ENCODE measurements at regions not wholly inside any gene's neighbourhood (a gene's known extent, or its start where the extent isn't known, plus 50 kb on each side); places are given as distances from the start of the nearest gene placed in this dataset.

GRCh38 chr18:45408218-45408617, 207.1 kb upstream of the SLC14A2 start:
- H3K27me3 ChIP-seq (ENCODE audit: control insufficient read depth, insufficient read depth, low read length) = peaks cover 2% of the 10 kb centered on the region; the same call in 1 of the 2 replicates
- no peak overlapping the region for H3K23ac ChIP-seq (ENCODE audit: low read depth, low read length)
- in situ Hi-C loops (cut with MboI; ENCODE audit: low sequenced_read_pairs) = no loop called here
- H3K9me3 ChIP-seq (ENCODE audit: control insufficient read depth, insufficient read depth, low read length) = no peaks in the 10 kb centered on the region
- no peak overlapping the region for H2BK5ac ChIP-seq (ENCODE audit: low read depth, low read length, poor library complexity, severe bottlenecking)
- H4K91ac ChIP-seq (ENCODE audit: insufficient read depth, low read depth, low read length) = no peak overlapping the region
- H2BK20ac ChIP-seq (ENCODE audit: low read depth, low read length) = no peak overlapping the region
- H3K14ac ChIP-seq (replicated peaks; ENCODE audit: low read depth, low read length) = no peak overlapping the region
- no peak overlapping the region for H3K18ac ChIP-seq (ENCODE audit: low read depth, low read length)
- H3K9ac ChIP-seq (ENCODE audit: low read depth, low read length) = no peak overlapping the region
- no peaks in the 10 kb centered on the region for H3K9me1 ChIP-seq (ENCODE audit: insufficient read depth, low read length)
- H3K4me2 ChIP-seq (ENCODE audit: low read depth, low read length) = no peak overlapping the region
- H2AK9ac ChIP-seq (replicated peaks; ENCODE audit: low read depth, low read length, poor library complexity) = no peak overlapping the region
- H2AK5ac ChIP-seq (ENCODE audit: low read depth, low read length) = no peak overlapping the region
- no peaks in the 10 kb centered on the region for H3K4me1 ChIP-seq (ENCODE audit: control insufficient read depth, insufficient read depth, low read length)
- no peak overlapping the region for H2BK15ac ChIP-seq (ENCODE audit: low read depth, low read length)
- WGBS, 2 experiments (ENCODE audit: extremely low coverage in 2 of 2, insufficient read length in 1 of 2) = no CpG with 5 or more reads among the region's 1 CpG
- H3K27ac ChIP-seq (ENCODE audit: insufficient read depth, low read length) = no peak overlapping the region
- dilution Hi-C loops (cut with HindIII; ENCODE audit: low sequenced_read_pairs, unreplicated experiment) = no loop called here
- no peak overlapping the region for H3K56ac ChIP-seq (ENCODE audit: extremely low read depth, insufficient read depth, low read length)
- no peaks in the 10 kb centered on the region for H3K36me3 ChIP-seq (ENCODE audit: control insufficient read depth, insufficient read depth, low read length)
- DNase-seq = no peak
- ATAC-seq (ENCODE audit: low read depth) = no peak
- H3K79me1 ChIP-seq (ENCODE audit: low read depth in 1 of 2, low read length in 2 of 2) = no peaks in the 10 kb centered on the region
- no peak overlapping the region for H3K4me3 ChIP-seq (ENCODE audit: insufficient read depth, low read depth, low read length)
- TF ChIP-seq RFX5 (IDR thresholded peaks at IDR 0.05; ENCODE audit: low read depth, low read length) = no peak
- TF ChIP-seq CTCF (conservative IDR thresholded peaks at IDR 0.05; ENCODE audit: low read depth, low read length) = no peak
- TF ChIP-seq MAFK (IDR thresholded peaks at IDR 0.05; ENCODE audit: low read depth, low read length) = no peak
- no peak for TF ChIP-seq ELK1 (IDR thresholded peaks at IDR 0.05; ENCODE audit: borderline replicate concordance, low read depth, low read length)
- TF ChIP-seq RAD21 (IDR thresholded peaks at IDR 0.05; ENCODE audit: low read length) = no peak
- no peak for TF ChIP-seq CEBPB (IDR thresholded peaks at IDR 0.05; ENCODE audit: low read depth, low read length)
- TF ChIP-seq USF2 (IDR thresholded peaks at IDR 0.05; ENCODE audit: low read depth, low read length) = no peak
- no peak for TF ChIP-seq NFE2L2 (IDR thresholded peaks at IDR 0.05; ENCODE audit: low read depth, low read length)
- TF ChIP-seq RCOR1 (IDR thresholded peaks at IDR 0.05; ENCODE audit: insufficient replicate concordance, low read length) = no peak
- no peak for TF ChIP-seq MAZ (IDR thresholded peaks at IDR 0.05; ENCODE audit: borderline replicate concordance, low read depth, low read length)
- no peak for TF ChIP-seq BHLHE40 (IDR thresholded peaks at IDR 0.05; ENCODE audit: low read depth, low read length)
- no peak for TF ChIP-seq CHD1 (IDR thresholded peaks at IDR 0.05; ENCODE audit: low read depth, low read length)
- TF ChIP-seq MXI1 (IDR thresholded peaks at IDR 0.05; ENCODE audit: borderline replicate concordance, low read depth, low read length) = no peak
- no peak for TF ChIP-seq SMC3 (IDR thresholded peaks at IDR 0.05; ENCODE audit: low read depth, low read length)
- TF ChIP-seq FOS (IDR thresholded peaks at IDR 0.05; ENCODE audit: low read depth, low read length) = no peak
- TF ChIP-seq POLR2A (IDR thresholded peaks at IDR 0.05; ENCODE audit: low read depth, low read length) = no peak
- no peaks in the 10 kb centered on the region for H4K20me1 ChIP-seq (ENCODE audit: insufficient read depth, low read length)
- POLR2A ChIA-PET (ENCODE audit: unreplicated experiment) = no interaction called here
- H3K4ac ChIP-seq (ENCODE audit: low read depth, low read length) = no peak overlapping the region
- H4K8ac ChIP-seq (ENCODE audit: low read depth in 2 of 2, low read length in 2 of 2) = no peak overlapping the region
- no peak overlapping the region for H2AFZ ChIP-seq (replicated peaks; ENCODE audit: low read length, poor library complexity)
- CTCF ChIA-PET = no interaction called here
- no TSS peak for BruUV-seq (replicated peaks)
- H4K5ac ChIP-seq (ENCODE audit: low read depth, low read length) = no peak overlapping the region
- intact Hi-C loops (cut with micrococcal nuclease) = no loop called here
- H2BK120ac ChIP-seq (ENCODE audit: low read depth, low read length) = no peak overlapping the region

All from IMR-90 (cell line).